GM21360 (cell line): ENCODE measurements at regions not wholly inside any gene's neighbourhood (a gene's known extent, or its start where the extent isn't known, plus 50 kb on each side); places are given as distances from the start of the nearest gene placed in this dataset.

Experiments used
- ATAC-seq: cut with Tn5 transposase; IDR thresholded peaks from one replicate; pipeline ENCODE4 v1.9.1; 2021; ENCODE audit warnings: mild to moderate bottlenecking, moderate library complexity; ENCODE audit not compliant: unreplicated experiment

DNA sequence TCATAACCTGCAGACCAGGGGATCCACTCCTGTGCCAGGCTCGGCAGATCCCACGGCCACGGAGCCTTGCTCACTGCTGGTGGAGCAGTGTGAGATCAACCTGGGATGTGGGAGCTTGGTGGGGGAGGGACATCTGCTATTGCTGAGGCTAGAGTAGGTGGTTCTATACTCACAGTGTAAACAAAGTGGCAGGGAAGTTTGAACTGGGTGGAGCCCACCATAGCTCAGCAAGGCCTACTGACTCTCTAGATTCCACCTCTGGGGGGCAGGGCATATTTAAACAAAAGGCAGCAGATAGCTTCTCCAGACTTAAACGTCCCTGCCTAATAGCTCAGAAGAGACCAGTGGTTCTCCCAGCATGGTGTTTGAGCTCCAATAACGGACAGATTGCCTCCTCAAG lies 54.7 kb upstream of the EPHA5 start:
- ATAC-seq = no peak
